ENCODE measurements at regions not wholly inside any gene's neighbourhood (a gene's known extent, or its start where the extent isn't known, plus 50 kb on each side); places are given as distances from the start of the nearest gene placed in this dataset.

GRCh38 chr1:4087530-4088420, 187.7 kb upstream of the C1orf174 start:
- Histone ChIP-seq H3K9me3 (ENCODE audit: low read depth, low read length) (no peaks in the 10 kb centered on the region), H3K27ac (no peak overlapping the region), H3K4me3 (no peak overlapping the region), H3K36me3 (ENCODE audit: insufficient read depth, low read length) (no peaks in the 10 kb centered on the region), H3K9ac (ENCODE audit: insufficient read length) (no peak overlapping the region)
- DNase-seq (ENCODE audit: low read depth, low spot score), result no peak
- no peak for TF ChIP-seq EZH2 (IDR thresholded peaks at IDR 0.05)
- TF ChIP-seq FOXP2 (optimal IDR thresholded peaks at IDR 0.05; ENCODE audit: control extremely low read depth, extremely low read length, insufficient read depth), result no peak
- no peak for TF ChIP-seq POLR2AphosphoS5 (IDR thresholded peaks at IDR 0.05; ENCODE audit: borderline replicate concordance, low read depth, low read length)

GRCh38 chr1:4088676-4089075, 188.6 kb upstream of the C1orf174 start:
- Histone ChIP-seq H3K4me3 (no peak overlapping the region), H3K27ac (no peak overlapping the region), H3K36me3 (ENCODE audit: insufficient read depth, low read length) (no peaks in the 10 kb centered on the region), H3K9me3 (ENCODE audit: low read depth, low read length) (no peaks in the 10 kb centered on the region), H3K9ac (ENCODE audit: insufficient read length) (no peak overlapping the region)
- no peak for TF ChIP-seq EZH2 (IDR thresholded peaks at IDR 0.05)
- TF ChIP-seq POLR2AphosphoS5 (IDR thresholded peaks at IDR 0.05; ENCODE audit: borderline replicate concordance, low read depth, low read length), result no peak
- TF ChIP-seq FOXP2 (optimal IDR thresholded peaks at IDR 0.05; ENCODE audit: control extremely low read depth, extremely low read length, insufficient read depth), result no peak
- no peak for DNase-seq (ENCODE audit: low read depth, low spot score)

- no peak for DNase-seq (ENCODE audit: low read depth, low spot score)
- Histone ChIP-seq H3K4me3 (no peak overlapping the region), H3K9me3 (ENCODE audit: low read depth, low read length) (no peaks in the 10 kb centered on the region), H3K36me3 (ENCODE audit: insufficient read depth, low read length) (no peaks in the 10 kb centered on the region), H3K27ac (no peak overlapping the region), H3K9ac (ENCODE audit: insufficient read length) (no peak overlapping the region)
- TF ChIP-seq EZH2 (IDR thresholded peaks at IDR 0.05), result no peak
- no peak for TF ChIP-seq POLR2AphosphoS5 (IDR thresholded peaks at IDR 0.05; ENCODE audit: borderline replicate concordance, low read depth, low read length)
- no peak for TF ChIP-seq FOXP2 (optimal IDR thresholded peaks at IDR 0.05; ENCODE audit: control extremely low read depth, extremely low read length, insufficient read depth)
These were observed 189.5 kb upstream of the C1orf174 start for GRCh38 chr1:4089421-4090175.

DNA sequence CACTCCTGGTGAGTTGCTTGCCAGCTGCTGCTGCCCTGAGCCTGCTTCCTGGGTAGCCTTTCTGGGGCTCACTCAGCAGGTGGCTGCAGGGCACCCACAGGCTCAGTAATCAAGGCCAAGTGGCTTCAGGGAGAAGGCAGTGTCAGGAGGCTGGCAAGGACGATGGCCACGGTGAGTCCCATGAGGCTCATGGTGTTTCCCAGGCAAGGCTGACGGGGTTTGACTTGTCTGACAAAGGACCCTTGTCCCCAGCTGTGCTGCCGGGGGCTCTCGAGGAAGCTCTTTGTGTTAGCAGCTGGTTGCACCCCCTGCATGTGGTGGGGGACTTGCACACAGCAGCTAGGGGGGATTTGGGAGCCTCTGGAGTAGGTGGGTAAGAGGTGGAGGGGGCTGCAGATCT, 190.5 kb upstream of the C1orf174 start:
- no peak overlapping the region for H3K4me3 ChIP-seq
- no peak for DNase-seq (ENCODE audit: low read depth, low spot score)
- H3K9me3 ChIP-seq (ENCODE audit: low read depth, low read length), result no peaks in the 10 kb centered on the region
- no peaks in the 10 kb centered on the region for H3K36me3 ChIP-seq (ENCODE audit: insufficient read depth, low read length)
- no peak for TF ChIP-seq EZH2 (IDR thresholded peaks at IDR 0.05)
- TF ChIP-seq FOXP2 (optimal IDR thresholded peaks at IDR 0.05; ENCODE audit: control extremely low read depth, extremely low read length, insufficient read depth), result no peak
- no peak for TF ChIP-seq POLR2AphosphoS5 (IDR thresholded peaks at IDR 0.05; ENCODE audit: borderline replicate concordance, low read depth, low read length)
- H3K27ac ChIP-seq, result no peak overlapping the region
- H3K9ac ChIP-seq (ENCODE audit: insufficient read length), result no peak overlapping the region

DNA sequence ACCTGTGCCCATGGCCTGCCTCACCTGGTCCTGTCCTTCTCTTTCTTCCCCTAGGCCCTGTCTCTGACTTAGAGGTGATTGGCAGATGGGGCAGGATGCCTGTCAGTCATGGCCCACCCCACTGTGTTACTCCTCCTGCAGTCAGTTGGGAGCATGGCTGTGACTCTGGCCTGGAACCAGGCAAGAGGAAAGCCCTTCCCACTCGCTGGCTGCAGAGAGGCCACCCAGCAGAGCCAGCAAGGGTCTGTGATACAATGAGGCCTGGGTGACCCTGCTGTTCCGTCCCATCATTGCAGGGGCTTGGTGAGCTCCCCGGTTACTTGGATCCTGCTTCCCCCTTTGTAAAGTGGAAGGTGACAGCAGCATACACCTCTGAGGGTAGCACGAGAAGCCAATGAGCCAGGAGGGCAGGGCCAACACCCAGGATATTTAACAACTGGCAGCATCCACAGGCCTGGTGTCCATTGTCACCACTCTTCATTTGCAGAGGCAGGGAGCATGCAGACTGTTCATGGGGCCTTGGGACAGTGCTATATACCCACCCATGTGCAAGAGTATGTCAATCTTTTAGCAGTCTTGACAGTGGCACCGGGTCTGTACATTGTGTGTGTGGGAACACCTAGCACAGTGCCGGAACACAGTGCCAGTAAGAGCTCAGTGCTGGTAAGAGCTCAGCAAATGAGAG, 191.0 kb upstream of the C1orf174 start:
- H3K9ac ChIP-seq (ENCODE audit: insufficient read length), result no peak overlapping the region
- H3K4me3 ChIP-seq, result no peak overlapping the region
- no peaks in the 10 kb centered on the region for H3K36me3 ChIP-seq (ENCODE audit: insufficient read depth, low read length)
- DNase-seq (ENCODE audit: low read depth, low spot score), result no peak
- no peak overlapping the region for H3K27ac ChIP-seq
- H3K9me3 ChIP-seq (ENCODE audit: low read depth, low read length), result no peaks in the 10 kb centered on the region
- no peak for TF ChIP-seq FOXP2 (optimal IDR thresholded peaks at IDR 0.05; ENCODE audit: control extremely low read depth, extremely low read length, insufficient read depth)
- TF ChIP-seq EZH2 (IDR thresholded peaks at IDR 0.05), result no peak
- no peak for TF ChIP-seq POLR2AphosphoS5 (IDR thresholded peaks at IDR 0.05; ENCODE audit: borderline replicate concordance, low read depth, low read length)

- Histone ChIP-seq H3K4me3 (no peak overlapping the region), H3K9ac (ENCODE audit: insufficient read length) (no peak overlapping the region), H3K9me3 (ENCODE audit: low read depth, low read length) (no peaks in the 10 kb centered on the region), H3K27ac (no peak overlapping the region), H3K36me3 (ENCODE audit: insufficient read depth, low read length) (no peaks in the 10 kb centered on the region)
- TF ChIP-seq EZH2 (IDR thresholded peaks at IDR 0.05) (no peak), FOXP2 (optimal IDR thresholded peaks at IDR 0.05; ENCODE audit: control extremely low read depth, extremely low read length, insufficient read depth) (no peak), POLR2AphosphoS5 (IDR thresholded peaks at IDR 0.05; ENCODE audit: borderline replicate concordance, low read depth, low read length) (no peak)
- no peak for DNase-seq (ENCODE audit: low read depth, low spot score)
These were observed 191.9 kb upstream of the C1orf174 start for GRCh38 chr1:4091996-4092395.

DNA sequence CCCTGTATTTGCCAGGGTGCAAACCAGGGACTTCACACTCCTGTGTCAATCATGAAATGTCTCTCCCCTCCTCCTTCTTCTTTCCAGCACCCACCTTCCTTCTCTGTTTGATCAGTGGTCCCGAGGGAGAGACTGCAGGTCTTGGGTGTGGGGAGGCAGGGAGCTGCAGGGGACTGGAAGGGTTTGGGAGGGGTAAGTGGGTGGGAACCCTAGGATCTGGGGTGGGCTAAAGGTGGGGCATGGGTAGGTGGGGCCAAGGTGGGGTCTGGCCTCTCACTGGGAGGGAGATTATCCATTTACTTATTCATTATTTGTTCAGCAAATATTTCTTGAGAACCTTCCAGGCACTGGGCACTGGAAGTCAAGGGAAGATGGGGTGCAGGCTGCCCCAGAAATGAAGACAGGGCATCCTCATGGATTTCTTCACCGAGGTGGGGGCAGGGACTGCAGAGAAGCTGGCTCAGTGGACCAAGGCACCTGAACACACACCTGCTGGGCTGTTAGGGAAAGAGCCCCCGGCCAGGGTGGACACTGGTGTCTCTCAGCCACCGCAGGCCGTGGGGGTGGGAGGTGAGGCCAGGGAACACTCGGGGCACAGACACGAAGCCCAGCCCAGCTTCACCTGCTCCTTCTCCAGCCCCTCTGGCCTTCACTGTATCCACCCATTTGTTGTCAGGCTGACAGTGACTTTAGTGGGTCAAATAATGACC, 193.9 kb upstream of the C1orf174 start:
- Histone ChIP-seq H3K36me3 (ENCODE audit: insufficient read depth, low read length) (no peaks in the 10 kb centered on the region), H3K9me3 (ENCODE audit: low read depth, low read length) (no peaks in the 10 kb centered on the region), H3K9ac (ENCODE audit: insufficient read length) (no peak overlapping the region), H3K27ac (no peak overlapping the region), H3K4me3 (no peak overlapping the region)
- TF ChIP-seq FOXP2 (optimal IDR thresholded peaks at IDR 0.05; ENCODE audit: control extremely low read depth, extremely low read length, insufficient read depth) (no peak), EZH2 (IDR thresholded peaks at IDR 0.05) (no peak), POLR2AphosphoS5 (IDR thresholded peaks at IDR 0.05; ENCODE audit: borderline replicate concordance, low read depth, low read length) (no peak)
- no peak for DNase-seq (ENCODE audit: low read depth, low spot score)
